Right lobe of liver (tissue), 4 donors: ENCODE measurements at regions not wholly inside any gene's neighbourhood (a gene's known extent, or its start where the extent isn't known, plus 50 kb on each side); places are given as distances from the start of the nearest gene placed in this dataset.

Source experiments
- CTCF ChIP-seq, 4 donors: fragments of 200-600 bp in 3 of 4; fragments of 450-650 bp in 1 of 4; IDR thresholded peaks; one replicate each; pipeline versions ENCODE4 v1.5.1 to v1.8.0; 2016 to 2022; ENCODE audit warnings: antibody characterized with exemption in 4 of 4, mild to moderate bottlenecking in 2 of 4
- POLR2A ChIP-seq: fragments of 450-650 bp; IDR thresholded peaks from one replicate; pipeline ENCODE4 v1.6.1; 2017; ENCODE audit warnings: antibody characterized with exemption, mild to moderate bottlenecking
- donor health status: DM: no; HTN: no; CAD: no.
- donor health status: DM: no; HTN: no; CAD: no.
- donor health status: DM: no; HTN: yes; CAD: no.

GRCh38 chr5:124843596-124843899 is 97.1 kb upstream of the ZNF608 start:
- TF ChIP-seq CTCF (IDR thresholded peaks at IDR 0.05) (no peak), POLR2A (no peak)
